Progenitor cell of endocrine pancreas (in vitro differentiated cells): ENCODE measurements at regions not wholly inside any gene's neighbourhood (a gene's known extent, or its start where the extent isn't known, plus 50 kb on each side); places are given as distances from the start of the nearest gene placed in this dataset.

Source experiments
- DNase-seq: peaks from one replicate; pipeline ENCODE4 v3.0.0; 2021; ENCODE audit warnings: low spot score; ENCODE audit not compliant: unreplicated experiment
- H3K27ac Mint-ChIP-seq: 2 replicates; pipeline ENCODE4 v1.8.0; 2021; ENCODE audit warnings: mild to moderate bottlenecking, moderate library complexity, mixed read lengths
- H3K27me3 Mint-ChIP-seq: 2 replicates; pipeline ENCODE4 v1.8.0; 2021; ENCODE audit warnings: mixed read lengths
- H3K36me3 Mint-ChIP-seq: 2 replicates; pipeline ENCODE4 v1.8.0; 2022; ENCODE audit warnings: mixed read lengths; ENCODE audit not compliant: insufficient read depth
- H3K4me1 Mint-ChIP-seq: 2 replicates; pipeline ENCODE4 v1.8.0; 2021; ENCODE audit warnings: low read depth, mixed read lengths
- H3K4me3 Mint-ChIP-seq: 2 replicates; pipeline ENCODE4 v1.8.0; 2021; ENCODE audit warnings: low read depth, mild to moderate bottlenecking, moderate library complexity, mixed read lengths
- H3K9me3 Mint-ChIP-seq: 2 replicates; pipeline ENCODE4 v1.8.0; 2021; ENCODE audit warnings: low read depth, mixed read lengths
- CTCF ChIP-seq: fragments of 200-600 bp; sonication (generic); IDR thresholded peaks from one replicate; pipeline ENCODE4 v1.5.0; 2021; ENCODE audit warnings: antibody characterized with exemption, mild to moderate bottlenecking; ENCODE audit not compliant: unreplicated experiment

GRCh38 chr6:113676968-113677367, 180.2 kb upstream of the MARCKS start:
- Mint-ChIP-seq H3K36me3 (no peaks in the 10 kb centered on the region), H3K27me3 (peaks cover 54% of the 10 kb centered on the region), H3K27ac (no peak overlapping the region), H3K4me3 (no peak overlapping the region), H3K4me1 (peaks cover 21% of the 10 kb centered on the region), H3K9me3 (no peaks in the 10 kb centered on the region)
- no peak for TF ChIP-seq CTCF
- DNase-seq, result no peak

- Mint-ChIP-seq H3K27ac (no peak overlapping the region), H3K4me3 (no peak overlapping the region), H3K36me3 (no peaks in the 10 kb centered on the region), H3K27me3 (peaks cover 39% of the 10 kb centered on the region), H3K9me3 (no peaks in the 10 kb centered on the region), H3K4me1 (peaks cover 10% of the 10 kb centered on the region)
- TF ChIP-seq CTCF, result no peak
- DNase-seq, result no peak
Observed at GRCh38 chr6:113679051-113679450, 178.1 kb upstream of the MARCKS start.

- H3K4me1 Mint-ChIP-seq, result peaks cover 12% of the 10 kb centered on the region
- H3K27ac Mint-ChIP-seq, result no peak overlapping the region
- no peak for DNase-seq
- no peak overlapping the region for H3K4me3 Mint-ChIP-seq
- TF ChIP-seq CTCF, result no peak
- peaks cover 34% of the 10 kb centered on the region for H3K27me3 Mint-ChIP-seq
- H3K36me3 Mint-ChIP-seq, result no peaks in the 10 kb centered on the region
- no peaks in the 10 kb centered on the region for H3K9me3 Mint-ChIP-seq
Observed at GRCh38 chr6:113680301-113680700, 176.8 kb upstream of the MARCKS start.

GRCh38 chr6:113683968-113684367, 173.2 kb upstream of the MARCKS start:
- Mint-ChIP-seq H3K27me3 (peaks cover 23% of the 10 kb centered on the region), H3K4me3 (no peak overlapping the region), H3K9me3 (no peaks in the 10 kb centered on the region), H3K27ac (no peak overlapping the region), H3K36me3 (no peaks in the 10 kb centered on the region), H3K4me1 (peaks cover 6% of the 10 kb centered on the region)
- no peak for TF ChIP-seq CTCF
- DNase-seq, result no peak

- peaks cover 19% of the 10 kb centered on the region for H3K27me3 Mint-ChIP-seq
- no peak for DNase-seq
- H3K27ac Mint-ChIP-seq, result no peak overlapping the region
- H3K36me3 Mint-ChIP-seq, result no peaks in the 10 kb centered on the region
- H3K4me1 Mint-ChIP-seq, result peaks cover 6% of the 10 kb centered on the region
- no peaks in the 10 kb centered on the region for H3K9me3 Mint-ChIP-seq
- TF ChIP-seq CTCF, result no peak
- no peak overlapping the region for H3K4me3 Mint-ChIP-seq
Observed at GRCh38 chr6:113684382-113684901, 172.7 kb upstream of the MARCKS start.
